ENCODE measurements at regions not wholly inside any gene's neighbourhood (a gene's known extent, or its start where the extent isn't known, plus 50 kb on each side); places are given as distances from the start of the nearest gene placed in this dataset.
"Not testable (repeated sequence)": the region's sequence is repeated elsewhere in the genome, so short reads cannot be mapped to it uniquely, and the experiment has no call there.

DNA sequence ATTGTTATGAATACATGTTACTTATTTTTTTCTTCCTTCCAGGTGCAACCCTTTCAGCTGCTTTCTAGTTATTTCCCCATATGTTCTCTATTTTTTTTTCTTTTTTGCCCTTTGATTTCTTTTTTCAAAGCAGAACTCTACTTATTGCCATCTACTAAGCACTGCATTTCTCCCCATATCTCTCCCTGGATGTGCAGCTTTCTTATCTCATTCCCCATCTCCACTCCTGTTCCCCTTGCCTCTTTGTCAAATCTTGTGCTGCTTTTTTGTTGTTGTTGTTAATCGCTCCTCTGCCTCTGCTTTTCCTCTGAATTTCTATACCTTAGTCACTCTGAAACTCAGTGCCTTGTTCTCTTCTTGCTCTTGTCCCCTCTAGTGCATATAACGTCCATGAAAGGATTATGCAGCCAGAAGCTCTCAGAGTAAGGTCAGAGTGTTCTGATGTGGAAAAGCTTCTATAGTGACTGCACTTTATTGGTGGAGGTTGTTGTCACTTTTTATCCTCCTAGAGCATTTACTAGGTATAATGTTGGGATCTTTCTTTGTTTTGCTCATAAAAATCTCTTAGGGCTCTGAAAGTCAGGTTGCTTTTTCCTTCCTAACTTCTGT lies 51.1 kb upstream of the JADE1 start:
- H3K4me3 Mint-ChIP-seq = no peak overlapping the region
- no peak overlapping the region for H3K27ac Mint-ChIP-seq
- H3K36me3 Mint-ChIP-seq (ENCODE audit: low read depth) = no peaks in the 10 kb centered on the region
- no peaks in the 10 kb centered on the region for H3K4me1 Mint-ChIP-seq
- no peaks in the 10 kb centered on the region for H3K9me3 Mint-ChIP-seq
- ATAC-seq (replicated peaks) = no peak
- no peaks in the 10 kb centered on the region for H3K27me3 Mint-ChIP-seq

DNA sequence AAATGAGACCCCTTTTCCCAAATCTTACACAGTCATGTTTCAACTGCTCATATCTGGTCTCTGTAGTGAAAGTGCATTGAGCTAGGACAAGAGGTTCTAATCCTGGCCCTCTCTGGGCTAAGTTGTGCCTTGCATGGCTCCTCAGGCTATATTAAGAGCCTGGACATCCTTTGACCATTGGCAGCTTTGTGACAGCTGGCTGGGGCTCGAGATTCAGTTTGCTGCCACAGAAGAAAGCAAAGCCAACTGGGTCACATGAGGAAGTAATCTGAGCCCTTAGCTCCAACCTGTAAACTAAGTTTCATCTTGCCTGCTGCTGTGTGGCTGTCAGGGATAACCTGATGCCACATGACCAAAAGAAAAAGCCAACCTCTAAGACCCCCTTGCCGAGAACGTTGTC lies 51.8 kb upstream of the JADE1 start:
- Mint-ChIP-seq H3K9me3 (no peaks in the 10 kb centered on the region), H3K4me1 (no peaks in the 10 kb centered on the region), H3K27ac (no peak overlapping the region), H3K36me3 (ENCODE audit: low read depth) (no peaks in the 10 kb centered on the region), H3K4me3 (no peak overlapping the region), H3K27me3 (no peaks in the 10 kb centered on the region)
- ATAC-seq (replicated peaks) = no peak

DNA sequence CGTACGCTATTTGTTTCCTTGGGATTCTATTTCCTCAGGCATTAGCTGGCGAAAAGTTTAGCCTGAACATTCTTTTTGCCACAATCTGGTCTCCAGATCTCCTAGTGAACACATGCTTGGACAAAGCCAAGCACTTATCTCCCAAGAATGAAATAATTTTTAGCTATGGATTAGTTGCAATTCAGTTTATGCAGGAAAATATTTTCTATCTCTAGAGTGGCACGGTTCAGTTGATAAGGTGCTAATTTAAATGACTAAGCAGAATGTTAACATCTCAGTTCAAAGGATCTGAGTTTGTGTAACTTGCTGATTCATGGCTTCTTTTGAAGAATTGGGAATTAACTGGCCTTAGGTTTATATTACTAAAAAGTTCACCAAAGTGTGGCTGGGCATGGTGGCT lies 58.1 kb upstream of the JADE1 start:
- no peaks in the 10 kb centered on the region for H3K9me3 Mint-ChIP-seq

DNA sequence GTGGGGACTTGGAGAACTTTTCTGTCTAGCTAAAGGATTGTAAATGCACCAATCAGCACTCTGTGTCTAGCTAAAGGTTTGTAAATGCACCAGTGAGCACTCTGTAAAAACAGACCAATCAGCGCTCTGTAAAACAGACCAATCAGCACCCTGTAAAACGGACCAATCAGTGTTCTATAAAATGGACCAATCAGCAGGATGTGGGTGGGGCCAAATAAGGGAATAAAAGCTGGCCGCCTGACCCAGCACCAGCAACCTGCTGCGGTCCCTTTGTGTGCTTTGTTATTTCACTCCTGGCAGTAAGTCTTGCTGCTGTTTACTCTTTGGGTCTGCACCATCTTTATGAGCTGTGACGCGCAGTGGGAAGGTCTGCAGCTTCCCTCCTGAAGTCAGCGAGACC lies 67.8 kb upstream of the JADE1 start:
- ATAC-seq (replicated peaks); H3K36me3 Mint-ChIP-seq (ENCODE audit: low read depth); H3K9me3 Mint-ChIP-seq; H3K27ac Mint-ChIP-seq; H3K27me3 Mint-ChIP-seq; H3K4me1 Mint-ChIP-seq; H3K4me3 Mint-ChIP-seq: not testable (repeated sequence)

More for the DNA sequence above, 58.1 kb upstream of the JADE1 start:
- Mint-ChIP-seq H3K27ac (no peak overlapping the region), H3K4me3 (no peak overlapping the region), H3K27me3 (no peaks in the 10 kb centered on the region), H3K4me1 (no peaks in the 10 kb centered on the region), H3K36me3 (ENCODE audit: low read depth) (no peaks in the 10 kb centered on the region)
- no peak for ATAC-seq (replicated peaks)

DNA sequence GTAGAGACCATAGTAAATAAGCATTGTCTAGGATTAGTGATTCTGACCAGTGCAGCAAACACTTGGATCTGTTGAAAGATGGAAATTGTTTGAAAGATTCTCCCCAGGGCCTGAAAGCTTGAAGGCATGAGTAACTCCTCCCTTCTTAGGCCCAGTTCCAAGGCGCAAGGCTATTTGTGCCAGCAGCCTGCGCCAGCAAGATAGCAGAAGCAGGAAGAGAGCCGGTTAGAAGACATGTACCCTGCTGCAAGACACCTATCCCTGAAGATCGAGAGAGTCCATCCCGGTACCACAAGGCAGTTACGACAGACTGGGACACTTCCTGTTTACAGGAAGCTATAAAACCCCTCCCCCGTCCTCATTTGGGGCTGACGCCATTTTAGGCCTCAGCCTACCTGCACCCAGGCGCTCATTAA lies 72.4 kb upstream of the JADE1 start:
- Mint-ChIP-seq H3K9me3 (no peaks in the 10 kb centered on the region), H3K27ac (no peak overlapping the region), H3K4me3 (no peak overlapping the region), H3K36me3 (ENCODE audit: low read depth) (no peaks in the 10 kb centered on the region), H3K4me1 (no peaks in the 10 kb centered on the region), H3K27me3 (no peaks in the 10 kb centered on the region)
- ATAC-seq (replicated peaks) = no peak

DNA sequence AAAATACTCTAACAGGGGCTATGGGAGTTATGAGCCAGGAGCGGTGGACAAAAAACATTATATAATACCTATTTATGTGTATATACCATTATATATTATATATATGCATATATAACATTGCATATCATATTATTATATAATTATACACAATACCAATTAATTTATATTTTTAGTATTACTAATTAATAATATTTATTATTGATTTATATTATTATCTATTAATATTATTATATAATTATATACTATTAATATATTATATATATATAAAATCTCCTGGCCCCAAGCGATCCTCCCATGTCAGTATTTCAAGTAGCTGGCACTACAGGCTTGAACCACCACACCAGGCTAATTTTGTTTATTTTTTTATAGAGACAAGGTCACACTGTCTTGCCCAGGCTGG lies 73.8 kb upstream of the JADE1 start:
- no peak overlapping the region for H3K4me3 Mint-ChIP-seq
- no peak overlapping the region for H3K27ac Mint-ChIP-seq
- H3K9me3 Mint-ChIP-seq = no peaks in the 10 kb centered on the region
- no peak for ATAC-seq (replicated peaks)
- no peaks in the 10 kb centered on the region for H3K36me3 Mint-ChIP-seq (ENCODE audit: low read depth)
- H3K4me1 Mint-ChIP-seq = no peaks in the 10 kb centered on the region
- H3K27me3 Mint-ChIP-seq = no peaks in the 10 kb centered on the region

DNA sequence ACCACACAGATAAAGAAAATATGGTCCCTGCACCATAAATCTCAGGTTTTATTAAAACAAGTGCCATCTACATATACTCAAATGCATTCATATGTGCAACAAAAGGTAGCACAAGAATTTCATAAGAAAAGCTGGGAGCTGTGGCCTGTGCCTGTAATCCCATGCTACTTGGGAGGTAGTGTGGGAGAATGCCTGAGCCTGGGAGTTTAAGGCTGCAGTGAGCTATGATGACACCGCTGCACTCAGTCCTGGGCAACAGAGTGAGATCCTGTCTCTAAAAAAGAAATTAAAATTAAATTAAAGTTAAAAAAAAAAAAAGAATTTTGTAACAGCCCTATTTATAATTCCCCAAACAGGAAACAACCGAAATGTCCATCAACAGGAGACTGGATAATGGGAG lies 81.3 kb upstream of the JADE1 start:
- no peak overlapping the region for H3K4me3 Mint-ChIP-seq
- ATAC-seq (replicated peaks) = no peak
- no peaks in the 10 kb centered on the region for H3K9me3 Mint-ChIP-seq
- no peak overlapping the region for H3K27ac Mint-ChIP-seq
- H3K36me3 Mint-ChIP-seq (ENCODE audit: low read depth) = no peaks in the 10 kb centered on the region
- no peaks in the 10 kb centered on the region for H3K27me3 Mint-ChIP-seq
- H3K4me1 Mint-ChIP-seq = no peaks in the 10 kb centered on the region

DNA sequence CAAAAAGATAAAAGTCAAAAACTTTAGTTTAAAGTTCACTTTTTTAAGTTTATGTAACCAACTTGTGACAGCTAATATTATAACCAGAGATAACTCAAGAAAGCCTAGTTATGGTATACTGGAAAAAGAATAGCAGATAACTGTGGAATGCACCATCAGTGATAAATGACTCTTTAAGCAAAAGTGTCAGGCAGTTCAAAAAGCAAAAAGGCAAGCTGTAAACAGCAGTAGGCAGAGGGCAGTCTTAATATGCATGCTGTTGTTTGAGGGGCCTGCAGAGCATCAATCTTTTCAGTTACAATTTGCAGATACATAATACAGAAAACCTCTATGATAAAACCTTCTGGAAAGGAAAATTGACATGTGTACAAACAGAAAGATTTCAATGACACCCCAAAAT lies 81.8 kb upstream of the JADE1 start:
- Mint-ChIP-seq H3K36me3 (ENCODE audit: low read depth) (no peaks in the 10 kb centered on the region), H3K4me1 (no peaks in the 10 kb centered on the region), H3K27me3 (no peaks in the 10 kb centered on the region), H3K4me3 (no peak overlapping the region), H3K9me3 (no peaks in the 10 kb centered on the region), H3K27ac (no peak overlapping the region)
- no peak for ATAC-seq (replicated peaks)

DNA sequence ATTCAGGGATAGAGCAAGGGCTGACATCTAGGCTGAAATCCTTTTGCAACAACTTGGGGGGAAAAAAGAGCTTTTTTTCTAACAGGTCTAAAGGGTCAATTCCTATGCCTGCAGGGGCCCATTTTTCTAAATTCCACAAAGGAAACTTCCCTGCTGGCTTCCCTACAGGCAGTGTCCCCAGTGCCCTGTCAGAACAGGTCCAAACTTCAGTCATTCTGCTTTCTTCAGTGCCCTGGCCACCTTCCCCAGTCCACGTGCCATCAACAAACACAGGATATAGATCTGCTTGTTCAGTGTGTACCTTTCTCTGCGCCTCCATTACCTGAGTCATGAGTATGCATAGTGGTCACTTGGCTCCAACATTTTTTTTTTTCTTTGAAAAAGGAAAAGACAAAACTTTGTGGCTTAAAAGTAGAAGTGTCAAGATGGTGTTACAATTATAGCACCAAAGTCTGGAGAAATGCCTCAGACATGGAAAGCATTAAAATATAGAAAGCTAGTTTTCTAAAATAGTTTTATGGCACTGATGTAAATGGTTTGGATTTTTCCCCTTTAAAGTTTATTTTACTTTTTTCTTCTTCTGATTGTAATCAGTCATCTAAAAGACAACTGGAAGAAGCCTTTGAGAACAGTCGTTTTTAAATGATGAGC lies 84.0 kb upstream of the JADE1 start:
- no peak overlapping the region for H3K4me3 Mint-ChIP-seq
- H3K36me3 Mint-ChIP-seq (ENCODE audit: low read depth) = no peaks in the 10 kb centered on the region
- ATAC-seq (replicated peaks) = no peak
- H3K9me3 Mint-ChIP-seq = no peaks in the 10 kb centered on the region
- peaks cover 3% of the 10 kb centered on the region for H3K27me3 Mint-ChIP-seq
- no peak overlapping the region for H3K27ac Mint-ChIP-seq
- no peaks in the 10 kb centered on the region for H3K4me1 Mint-ChIP-seq

DNA sequence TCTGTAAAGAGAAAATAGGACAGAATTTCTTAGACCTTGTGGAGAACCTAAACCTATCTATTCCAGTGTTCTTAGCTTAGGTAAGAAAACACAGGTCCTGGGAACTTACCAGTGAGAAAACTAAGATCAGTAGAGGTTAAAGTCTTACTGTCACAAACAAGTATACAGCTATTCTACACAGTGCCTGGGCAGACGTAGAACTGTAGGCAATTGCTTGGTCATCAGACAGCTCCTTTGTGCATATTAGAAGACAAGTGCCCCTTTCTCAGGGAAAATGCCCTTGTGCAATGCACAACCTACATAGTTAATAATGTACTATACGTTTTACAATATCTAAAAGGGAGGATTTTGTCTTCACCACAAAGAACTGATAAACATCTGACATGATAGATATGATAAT lies 86.6 kb upstream of the JADE1 start:
- Mint-ChIP-seq H3K4me1 (no peaks in the 10 kb centered on the region), H3K27me3 (peaks cover 7% of the 10 kb centered on the region), H3K9me3 (no peaks in the 10 kb centered on the region), H3K4me3 (no peak overlapping the region), H3K36me3 (ENCODE audit: low read depth) (no peaks in the 10 kb centered on the region), H3K27ac (no peak overlapping the region)
- no peak for ATAC-seq (replicated peaks)

DNA sequence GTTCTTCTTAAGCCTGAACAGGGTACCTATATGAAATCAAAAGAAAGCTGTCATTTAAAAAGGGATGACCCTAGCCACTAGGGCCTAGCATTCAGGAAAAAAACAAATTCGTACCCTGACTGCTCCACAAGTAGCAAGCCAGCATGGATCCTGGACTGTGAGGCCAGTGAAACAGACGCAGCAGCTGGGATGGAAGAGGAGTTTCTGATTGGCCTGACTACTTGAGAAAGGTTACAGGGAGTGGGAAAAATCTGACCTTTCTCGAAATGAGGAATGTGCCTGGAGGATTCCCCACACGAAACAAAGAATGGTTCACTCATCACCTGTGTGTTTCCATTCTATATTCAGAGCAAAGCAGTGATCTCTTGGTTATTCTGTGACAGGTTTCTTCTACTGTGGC lies 87.6 kb upstream of the JADE1 start:
- H3K36me3 Mint-ChIP-seq (ENCODE audit: low read depth) = no peaks in the 10 kb centered on the region

DNA sequence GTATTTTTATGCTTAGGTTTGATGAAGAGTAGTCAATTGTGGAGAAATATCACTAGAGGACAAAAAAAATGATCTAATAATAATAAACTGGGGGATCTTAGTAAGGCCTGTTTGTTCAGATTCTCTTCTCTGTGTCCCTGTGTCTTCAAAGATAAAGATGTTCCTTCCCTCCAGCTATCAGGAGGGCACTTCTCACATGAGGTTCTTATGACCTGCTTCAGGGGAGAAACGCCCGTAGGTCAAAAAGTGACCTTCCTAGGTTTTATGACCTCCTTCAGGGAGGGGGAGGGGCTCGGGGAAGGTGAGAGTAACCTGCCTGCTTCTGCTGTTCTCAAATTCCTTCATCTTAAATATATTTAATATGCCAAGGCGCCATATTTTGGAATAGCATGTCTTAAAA lies 89.2 kb upstream of the JADE1 start:
- H3K27ac Mint-ChIP-seq = no peak overlapping the region
- H3K36me3 Mint-ChIP-seq (ENCODE audit: low read depth) = no peaks in the 10 kb centered on the region
- H3K27me3 Mint-ChIP-seq = peaks cover 10% of the 10 kb centered on the region
- no peak overlapping the region for H3K4me3 Mint-ChIP-seq
- H3K4me1 Mint-ChIP-seq = no peaks in the 10 kb centered on the region
- H3K9me3 Mint-ChIP-seq = no peaks in the 10 kb centered on the region
- no peak for ATAC-seq (replicated peaks)

More for the DNA sequence above, 87.6 kb upstream of the JADE1 start:
- H3K4me1 Mint-ChIP-seq = no peaks in the 10 kb centered on the region
- H3K27me3 Mint-ChIP-seq = peaks cover 10% of the 10 kb centered on the region
- H3K9me3 Mint-ChIP-seq = no peaks in the 10 kb centered on the region
- H3K4me3 Mint-ChIP-seq = no peak overlapping the region
- no peak overlapping the region for H3K27ac Mint-ChIP-seq
- ATAC-seq (replicated peaks) = no peak

DNA sequence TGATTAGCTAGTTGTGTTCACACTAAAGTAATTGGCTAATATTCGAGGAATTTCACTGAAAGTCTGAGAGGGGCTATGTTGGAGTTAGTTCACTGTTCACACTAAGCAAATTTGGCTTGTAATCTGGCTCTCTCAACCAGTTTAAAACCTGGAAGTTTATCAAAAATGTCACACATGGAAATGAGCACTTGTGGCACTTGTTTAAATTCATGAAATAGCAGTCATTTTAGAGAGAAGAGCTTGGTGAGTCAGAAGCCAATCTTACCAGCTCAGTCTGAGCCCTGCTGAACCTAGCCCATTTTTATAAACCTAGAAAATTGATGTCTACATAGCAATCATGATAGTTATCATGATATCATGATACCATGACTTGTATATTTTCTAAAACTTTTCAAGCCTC lies 90.7 kb upstream of the JADE1 start:
- no peaks in the 10 kb centered on the region for H3K36me3 Mint-ChIP-seq (ENCODE audit: low read depth)
- H3K27me3 Mint-ChIP-seq = peaks cover 14% of the 10 kb centered on the region
- ATAC-seq (replicated peaks) = no peak
- no peak overlapping the region for H3K27ac Mint-ChIP-seq
- no peaks in the 10 kb centered on the region for H3K9me3 Mint-ChIP-seq
- H3K4me3 Mint-ChIP-seq = no peak overlapping the region
- H3K4me1 Mint-ChIP-seq = no peaks in the 10 kb centered on the region

DNA sequence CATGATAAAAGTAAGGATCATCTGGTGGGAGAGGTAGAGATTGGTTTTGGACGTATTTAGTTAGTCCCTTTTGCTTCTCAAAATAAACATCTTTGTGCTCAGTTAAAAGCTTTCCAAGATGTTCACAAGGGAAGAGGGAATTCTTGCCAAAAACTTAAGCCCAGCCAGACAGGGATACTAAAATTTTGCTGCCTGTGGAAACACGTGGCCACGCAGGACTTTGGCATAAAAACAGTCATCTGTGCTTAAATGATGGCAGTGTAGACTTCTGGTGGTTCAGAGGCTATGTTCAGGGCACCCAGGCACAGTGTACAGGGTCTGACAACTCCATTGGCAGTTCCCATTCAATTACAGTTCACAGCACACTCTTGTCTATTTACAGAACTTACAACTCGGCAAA lies 93.2 kb upstream of the JADE1 start:
- Mint-ChIP-seq H3K36me3 (ENCODE audit: low read depth) (no peaks in the 10 kb centered on the region), H3K27me3 (peaks cover 11% of the 10 kb centered on the region), H3K4me1 (no peaks in the 10 kb centered on the region), H3K27ac (no peak overlapping the region), H3K9me3 (no peaks in the 10 kb centered on the region), H3K4me3 (no peak overlapping the region)
- ATAC-seq (replicated peaks) = no peak

DNA sequence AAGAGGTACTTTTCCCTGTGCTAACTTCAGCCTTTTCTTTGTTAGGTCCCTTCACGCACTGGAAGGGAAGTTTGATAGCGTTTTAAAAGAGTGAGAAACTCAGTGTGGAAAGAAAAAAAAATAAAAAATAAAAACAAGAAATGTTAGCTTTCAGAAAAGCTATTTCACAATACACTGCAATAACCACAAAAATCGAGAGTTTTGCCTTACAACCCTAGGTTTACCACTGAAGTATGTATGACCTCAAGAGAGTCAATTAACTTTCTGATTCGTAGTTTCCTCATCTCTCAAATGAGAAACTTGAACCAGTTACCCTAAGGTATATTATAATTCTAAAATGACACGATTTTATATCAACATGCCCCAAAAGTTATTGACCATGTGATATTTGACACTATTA lies 93.9 kb upstream of the JADE1 start:
- Mint-ChIP-seq H3K4me1 (no peaks in the 10 kb centered on the region), H3K36me3 (ENCODE audit: low read depth) (no peaks in the 10 kb centered on the region)

DNA sequence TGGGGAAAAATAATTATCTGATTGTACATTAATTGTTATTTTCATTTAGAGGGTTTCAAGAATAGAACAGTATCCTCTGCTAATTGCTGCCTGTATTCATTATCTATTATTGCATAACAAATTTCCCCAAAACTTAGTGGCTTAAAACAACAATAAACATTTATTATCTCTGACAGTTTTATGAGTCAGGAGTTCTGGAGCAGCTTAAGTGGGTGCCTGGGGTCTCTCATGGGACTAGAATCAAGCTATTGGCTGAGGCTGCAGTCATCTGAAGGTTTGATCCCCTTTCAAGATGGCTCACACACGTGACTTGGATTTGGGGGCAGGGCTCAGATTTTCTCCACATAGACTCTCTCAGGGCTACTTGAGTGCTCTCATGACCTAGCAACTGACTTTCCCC lies 98.1 kb upstream of the JADE1 start:
- no peak for ATAC-seq (replicated peaks)
- Mint-ChIP-seq H3K9me3 (no peaks in the 10 kb centered on the region), H3K4me3 (no peak overlapping the region)

More for the DNA sequence above, 93.9 kb upstream of the JADE1 start:
- Mint-ChIP-seq H3K4me3 (no peak overlapping the region), H3K27ac (no peak overlapping the region), H3K9me3 (no peaks in the 10 kb centered on the region), H3K27me3 (peaks cover 11% of the 10 kb centered on the region)
- ATAC-seq (replicated peaks) = no peak

More for the DNA sequence above, 98.1 kb upstream of the JADE1 start:
- Mint-ChIP-seq H3K36me3 (ENCODE audit: low read depth) (no peaks in the 10 kb centered on the region), H3K27me3 (peaks cover 4% of the 10 kb centered on the region), H3K27ac (no peak overlapping the region), H3K4me1 (peaks cover 4% of the 10 kb centered on the region)
